ENCODE measurements at regions not wholly inside any gene's neighbourhood (a gene's known extent, or its start where the extent isn't known, plus 50 kb on each side); places are given as distances from the start of the nearest gene placed in this dataset.
"Not testable (repeated sequence)": the region's sequence is repeated elsewhere in the genome, so short reads cannot be mapped to it uniquely, and the experiment has no call there.

DNA sequence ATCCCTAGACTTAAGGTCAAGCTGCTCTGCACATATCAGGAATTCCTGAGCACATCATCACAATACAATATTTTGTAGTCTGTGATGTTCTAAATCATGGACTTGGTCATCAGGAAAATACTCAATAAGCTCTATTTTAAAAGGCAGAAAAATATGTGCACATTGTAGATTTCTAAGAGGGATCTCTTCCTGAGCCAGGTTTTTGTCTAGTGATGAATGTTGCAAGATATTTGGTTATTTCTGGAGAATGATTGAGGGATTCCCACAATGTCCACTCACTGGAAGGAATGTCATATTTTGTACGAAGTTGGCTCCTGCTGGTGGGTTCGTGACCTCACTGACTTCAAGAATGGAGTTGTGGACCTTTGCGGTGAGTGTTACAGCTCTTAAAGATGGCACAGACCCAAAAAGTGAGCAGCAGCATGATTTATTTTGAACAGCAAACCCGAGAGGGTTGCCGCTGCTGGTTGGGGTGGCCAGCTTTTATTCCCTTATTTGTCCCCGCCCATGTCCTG is 300.9 kb upstream of the DCN start:
- DNase-seq (ENCODE audit: extremely low spot score, insufficient read length, low read depth) (no peak), FAIRE-seq (no peak)

GRCh38 chr12:91482231-91482630 is 299.6 kb upstream of the DCN start:
- FAIRE-seq = no peak
- DNase-seq (ENCODE audit: extremely low spot score, insufficient read length, low read depth) = no peak

GRCh38 chr12:91478500-91478899 is 295.9 kb upstream of the DCN start:
- no peak for DNase-seq (ENCODE audit: extremely low spot score, insufficient read length, low read depth)
- FAIRE-seq = no peak

DNA sequence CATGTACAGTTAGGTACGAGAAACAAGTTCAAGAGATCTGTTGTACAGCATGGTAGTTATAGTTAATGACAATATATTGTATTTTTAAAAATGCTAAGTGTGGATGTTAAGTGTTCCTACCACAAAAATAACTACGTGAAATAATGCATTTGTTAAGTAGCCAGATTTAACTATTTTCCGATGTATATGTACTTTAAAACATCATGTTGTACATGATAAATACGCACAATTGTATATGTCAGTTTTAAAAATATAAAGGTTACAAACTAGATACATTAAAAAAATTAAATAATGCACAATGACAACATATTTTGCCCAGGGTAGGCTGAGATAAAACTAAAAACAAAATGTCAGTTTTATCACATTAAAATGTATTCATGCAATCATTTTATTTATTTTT is 285.1 kb upstream of the DCN start:
- no peak for FAIRE-seq

GRCh38 chr12:91461061-91461460 is 278.4 kb upstream of the DCN start:
- FAIRE-seq = no peak
- no peak for DNase-seq (ENCODE audit: extremely low spot score, insufficient read length, low read depth)

More for the DNA sequence above, 285.1 kb upstream of the DCN start:
- DNase-seq (ENCODE audit: extremely low spot score, insufficient read length, low read depth) = no peak

DNA sequence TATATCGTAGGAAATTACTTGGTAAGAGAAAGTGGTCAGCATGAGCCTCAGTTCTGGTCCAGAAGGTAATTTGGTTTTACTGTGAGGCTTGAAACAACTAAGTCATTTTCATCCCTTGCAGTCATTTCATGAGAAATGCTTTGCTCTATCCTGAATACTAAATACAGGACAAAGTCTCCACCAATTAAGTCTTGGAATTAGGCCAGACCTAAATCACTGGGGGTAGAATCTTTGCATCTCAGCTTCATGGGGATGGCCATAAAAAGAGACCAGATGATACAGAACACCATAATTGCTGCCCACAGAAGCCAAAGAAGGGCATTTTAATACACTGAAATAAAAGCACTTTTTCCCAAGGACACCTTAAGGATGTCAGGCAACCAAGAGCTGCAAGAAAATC is 277.9 kb upstream of the DCN start:
- DNase-seq (ENCODE audit: extremely low spot score, insufficient read length, low read depth) (no peak), FAIRE-seq (no peak)

DNA sequence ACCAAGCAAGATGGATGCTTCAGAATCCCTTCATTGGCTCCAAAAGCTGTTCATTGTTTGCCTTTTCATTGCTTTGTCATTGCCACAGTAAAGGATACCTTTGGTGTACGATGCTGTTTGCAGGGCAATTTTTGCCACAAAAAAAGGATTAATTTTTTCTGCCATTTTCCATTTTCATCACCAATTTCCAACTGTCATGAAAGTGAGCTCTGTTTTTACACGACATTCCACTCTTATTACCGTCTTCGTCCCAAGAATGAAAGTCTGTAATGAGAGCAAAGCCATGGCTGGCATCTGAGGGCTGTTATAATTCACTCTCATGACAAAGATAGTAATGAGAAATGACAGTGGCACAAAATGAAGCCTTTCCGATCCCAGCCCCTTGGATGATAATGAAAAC is 272.7 kb upstream of the DCN start:
- DNase-seq (ENCODE audit: extremely low spot score, insufficient read length, low read depth) (no peak), FAIRE-seq (no peak)

- no peak for FAIRE-seq
- no peak for DNase-seq (ENCODE audit: extremely low spot score, insufficient read length, low read depth)
These were observed 271.6 kb upstream of the DCN start for GRCh38 chr12:91454179-91454578.

DNA sequence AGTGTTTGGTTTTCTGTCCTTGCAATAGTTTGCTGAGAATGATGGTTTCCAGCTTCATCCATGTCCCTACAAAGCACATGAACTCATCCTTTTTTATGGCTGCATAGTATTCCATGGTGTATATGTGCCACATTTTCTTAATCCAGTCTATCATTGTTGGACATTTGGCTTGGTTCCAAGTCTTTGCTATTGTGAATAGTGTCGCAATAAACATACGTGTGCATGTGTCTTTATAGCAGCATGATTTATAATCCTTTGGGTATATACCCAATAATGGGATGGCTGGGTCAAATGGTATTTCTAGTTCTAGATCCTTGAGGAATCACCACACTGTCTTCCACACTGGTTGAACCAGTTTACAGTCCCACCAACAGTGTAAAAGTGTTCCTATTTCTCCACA is 269.8 kb upstream of the DCN start:
- not testable (repeated sequence) for FAIRE-seq; DNase-seq (ENCODE audit: extremely low spot score, insufficient read length, low read depth)

DNA sequence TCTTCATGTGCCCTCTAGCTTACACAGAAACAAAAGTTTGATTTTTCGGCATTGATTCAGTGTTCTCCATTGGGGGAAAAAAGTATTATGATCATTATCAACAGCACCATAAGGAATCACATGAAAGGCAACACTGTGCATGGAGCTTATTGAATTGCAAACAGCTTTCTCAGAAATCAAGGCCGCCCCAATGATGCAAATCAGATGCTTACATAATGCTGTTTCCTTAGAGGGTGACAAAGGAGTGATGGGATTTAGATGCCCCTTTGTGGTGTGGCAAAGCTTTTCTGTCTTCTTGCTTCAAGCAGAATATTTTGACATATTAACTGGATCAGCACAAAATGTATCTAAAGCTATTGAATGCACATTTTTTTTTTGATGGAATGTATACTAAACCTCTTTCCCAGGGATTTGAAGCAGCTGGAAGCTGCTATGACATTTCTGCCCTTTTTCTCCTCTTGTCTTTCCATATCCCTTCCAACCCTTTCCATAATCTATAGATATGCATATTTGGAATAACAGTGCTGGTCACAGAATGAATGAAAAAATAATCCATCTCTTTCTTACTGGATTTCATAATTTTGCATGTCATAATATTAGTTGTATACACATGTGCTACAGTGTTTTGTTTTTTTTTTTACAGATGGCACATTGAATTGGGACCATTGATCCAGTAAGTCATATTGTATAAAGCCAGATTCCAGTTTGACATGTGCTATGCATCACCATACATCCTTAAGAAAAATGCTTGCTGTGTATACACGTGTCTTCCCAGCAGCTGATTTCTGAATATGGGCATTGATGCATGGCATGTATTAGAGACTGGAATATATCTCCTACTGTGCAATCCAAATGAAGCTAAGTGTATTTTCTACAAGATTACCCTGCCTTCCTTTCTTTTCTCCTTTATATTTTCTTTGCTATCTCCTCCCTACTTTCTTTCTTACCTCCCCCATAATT is 259.7 kb upstream of the DCN start:
- DNase-seq (ENCODE audit: extremely low spot score, insufficient read length, low read depth) (no peak), FAIRE-seq (no peak)

- no peak for FAIRE-seq
- no peak for DNase-seq (ENCODE audit: extremely low spot score, insufficient read length, low read depth)
These were observed 258.6 kb upstream of the DCN start for GRCh38 chr12:91441246-91441645.

DNA sequence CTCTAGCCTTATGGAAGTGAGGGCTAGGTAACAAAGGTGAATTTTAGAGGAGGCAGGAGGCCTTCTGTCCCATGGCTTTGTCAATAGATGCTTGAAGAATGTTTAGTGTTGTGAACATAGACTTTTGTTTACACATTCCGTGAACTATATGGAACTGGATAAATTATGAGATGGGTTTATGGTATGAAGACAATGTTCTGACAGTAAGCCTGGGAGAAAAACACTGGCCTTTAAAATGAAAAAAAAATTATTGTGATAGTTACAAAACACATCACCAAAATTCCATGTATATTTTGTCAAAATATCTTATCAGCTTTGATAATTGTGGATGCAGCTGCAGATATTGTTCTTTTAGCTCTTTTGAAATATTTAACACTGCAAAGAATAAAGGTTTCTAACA is 251.5 kb upstream of the DCN start:
- FAIRE-seq = no peak
- no peak for DNase-seq (ENCODE audit: extremely low spot score, insufficient read length, low read depth)

DNA sequence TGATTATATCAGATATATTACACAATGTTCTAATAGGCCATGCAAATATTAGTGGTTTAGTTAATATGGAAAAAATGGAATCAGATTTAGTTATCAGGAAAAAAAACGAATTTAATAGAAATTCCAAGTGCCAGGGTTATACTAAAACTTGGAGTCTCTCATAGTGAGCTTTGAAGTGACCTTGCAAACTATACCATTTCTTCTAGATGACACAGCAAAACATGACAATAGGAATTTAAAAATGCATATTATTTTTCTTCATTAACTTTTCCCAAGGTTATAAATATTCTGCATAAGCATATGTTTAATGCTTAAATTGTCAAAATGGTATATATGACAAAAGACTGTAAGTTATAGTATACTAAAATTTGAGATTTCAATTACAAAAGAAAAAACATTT is 250.1 kb upstream of the DCN start:
- FAIRE-seq = no peak

GRCh38 chr12:91432089-91432488 is 249.5 kb upstream of the DCN start:
- DNase-seq (ENCODE audit: extremely low spot score, insufficient read length, low read depth) (no peak), FAIRE-seq (no peak)

More for the DNA sequence above, 250.1 kb upstream of the DCN start:
- no peak for DNase-seq (ENCODE audit: extremely low spot score, insufficient read length, low read depth)

GRCh38 chr12:91424506-91424905 is 241.9 kb upstream of the DCN start:
- no peak for FAIRE-seq
- DNase-seq (ENCODE audit: extremely low spot score, insufficient read length, low read depth) = no peak

- DNase-seq (ENCODE audit: extremely low spot score, insufficient read length, low read depth) = no peak
- no peak for FAIRE-seq
These were observed 241.1 kb upstream of the DCN start for GRCh38 chr12:91423693-91424050.

DNA sequence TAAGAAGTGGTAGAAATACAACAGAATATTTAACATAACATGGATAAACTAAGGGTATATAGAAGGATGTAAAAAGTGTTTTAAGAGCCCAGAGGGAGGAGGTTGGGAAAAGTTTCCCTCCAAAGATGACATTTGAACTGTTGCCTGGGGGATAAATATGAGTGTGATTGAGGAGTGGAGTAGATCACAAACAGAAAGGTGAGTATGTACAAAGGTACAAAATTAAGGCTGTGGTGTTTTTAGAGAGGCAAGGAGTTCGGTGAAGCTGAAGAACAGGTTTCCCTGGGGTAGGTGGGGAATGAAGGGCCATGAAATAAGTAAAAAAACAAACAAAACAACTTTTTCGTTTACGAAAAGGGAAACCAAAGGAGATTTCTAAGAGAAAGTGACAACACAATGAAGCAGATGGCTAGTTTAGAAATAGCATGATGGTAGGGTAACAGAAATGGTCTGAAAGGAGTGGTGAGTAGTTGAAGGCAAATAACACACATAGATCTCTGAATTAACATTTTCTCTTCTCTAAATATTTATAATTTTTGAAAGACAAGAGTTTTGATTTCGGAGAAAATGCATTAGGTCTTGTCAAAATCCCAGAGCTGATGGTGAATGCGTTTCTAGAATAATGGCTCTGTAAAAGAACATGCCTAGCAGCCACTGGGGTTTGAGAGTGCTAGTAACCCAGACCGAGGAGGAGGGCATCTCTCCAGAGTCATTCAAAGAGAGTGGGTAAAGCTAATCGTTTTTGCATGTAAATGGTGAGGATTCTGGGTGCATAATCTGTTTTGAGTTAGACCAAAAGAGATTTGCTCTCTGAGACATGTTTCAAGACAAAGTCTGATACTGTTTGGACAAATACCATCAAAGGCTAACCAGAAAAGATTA is 240.4 kb upstream of the DCN start:
- DNase-seq (ENCODE audit: extremely low spot score, insufficient read length, low read depth) = no peak
- no peak for FAIRE-seq

GRCh38 chr12:91422127-91422526 is 239.5 kb upstream of the DCN start:
- DNase-seq (ENCODE audit: extremely low spot score, insufficient read length, low read depth) (no peak), FAIRE-seq (no peak)

DNA sequence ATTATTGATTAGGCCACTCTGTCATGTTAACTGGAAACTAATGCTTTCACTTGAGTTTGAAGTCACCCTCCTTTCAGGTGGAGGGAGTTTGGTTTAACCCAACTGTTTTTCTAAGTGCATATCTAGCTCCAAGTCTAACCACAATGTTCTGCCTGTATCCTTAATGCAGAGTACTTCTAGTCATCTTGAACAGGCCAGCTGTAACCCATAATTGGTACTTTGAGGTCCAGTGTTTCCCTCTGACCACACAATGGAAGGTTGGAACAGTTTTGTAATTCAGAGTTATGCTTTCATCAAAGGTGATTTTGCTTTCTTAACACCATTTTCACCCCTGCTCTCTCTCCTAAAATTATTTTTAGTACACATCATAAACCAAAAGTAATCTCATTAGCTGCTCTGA is 237.2 kb upstream of the DCN start:
- FAIRE-seq = no peak
- no peak for DNase-seq (ENCODE audit: extremely low spot score, insufficient read length, low read depth)

- no peak for FAIRE-seq
- DNase-seq (ENCODE audit: extremely low spot score, insufficient read length, low read depth) = no peak
These were observed 235.8 kb upstream of the DCN start for GRCh38 chr12:91418221-91419090.
